Stimulated activated naive CD8-positive, alpha-beta T cell treated with anti-CD3 and anti-CD28 coated beads, Interleukin-15, Interleukin-2, amounts not matched to agents 100 ng/mL and 50 ng/mL, for 24 hours (primary cell): ENCODE measurements at regions not wholly inside any gene's neighbourhood (a gene's known extent, or its start where the extent isn't known, plus 50 kb on each side); places are given as distances from the start of the nearest gene placed in this dataset.
"Not testable (repeated sequence)": the region's sequence is repeated elsewhere in the genome, so short reads cannot be mapped to it uniquely, and the experiment has no call there.

Experiments used
- H3K27ac Mint-ChIP-seq: one replicate; pipeline ENCODE4 v1.8.0; 2021; ENCODE audit warnings: mild to moderate bottlenecking, mixed read lengths
- H3K27me3 Mint-ChIP-seq: one replicate; pipeline ENCODE4 v1.8.0; 2021; ENCODE audit warnings: mixed read lengths
- H3K36me3 Mint-ChIP-seq: one replicate; pipeline ENCODE4 v1.8.0; 2021; ENCODE audit warnings: low read depth, mixed read lengths
- H3K4me1 Mint-ChIP-seq: one replicate; pipeline ENCODE4 v1.8.0; 2021; ENCODE audit warnings: low read depth, mixed read lengths
- H3K4me3 Mint-ChIP-seq: one replicate; pipeline ENCODE4 v1.8.0; 2021; ENCODE audit warnings: mild to moderate bottlenecking, mixed read lengths
- H3K9me3 Mint-ChIP-seq: one replicate; pipeline ENCODE4 v1.8.0; 2021; ENCODE audit warnings: mixed read lengths

GRCh38 chr4:174066611-174067205, 216.8 kb downstream of the FBXO8 start:
- Mint-ChIP-seq H3K36me3 (no peaks in the 10 kb centered on the region), H3K27me3 (peaks cover 6% of the 10 kb centered on the region), H3K4me1 (no peaks in the 10 kb centered on the region), H3K9me3 (no peaks in the 10 kb centered on the region), H3K27ac (no peak overlapping the region), H3K4me3 (no peak overlapping the region)

- Mint-ChIP-seq H3K4me3 (no peak overlapping the region), H3K27me3 (peaks cover 4% of the 10 kb centered on the region), H3K36me3 (no peaks in the 10 kb centered on the region), H3K9me3 (no peaks in the 10 kb centered on the region), H3K27ac (no peak overlapping the region), H3K4me1 (no peaks in the 10 kb centered on the region)
These were observed 220.6 kb downstream of the FBXO8 start for GRCh38 chr4:174062831-174063230.

- H3K36me3 Mint-ChIP-seq, result no peaks in the 10 kb centered on the region
- H3K9me3 Mint-ChIP-seq, result no peaks in the 10 kb centered on the region
- H3K27ac Mint-ChIP-seq, result no peak overlapping the region
- no peaks in the 10 kb centered on the region for H3K27me3 Mint-ChIP-seq
- no peaks in the 10 kb centered on the region for H3K4me1 Mint-ChIP-seq
- no peak overlapping the region for H3K4me3 Mint-ChIP-seq
These were observed 222.4 kb downstream of the FBXO8 start for GRCh38 chr4:174061026-174061425.

GRCh38 chr4:174058846-174059245, 224.6 kb downstream of the FBXO8 start:
- Mint-ChIP-seq H3K27me3 (no peaks in the 10 kb centered on the region), H3K36me3 (no peaks in the 10 kb centered on the region)

GRCh38 chr4:174056959-174057358, 226.5 kb downstream of the FBXO8 start:
- no peaks in the 10 kb centered on the region for H3K4me1 Mint-ChIP-seq
- H3K4me3 Mint-ChIP-seq, result no peak overlapping the region
- no peaks in the 10 kb centered on the region for H3K36me3 Mint-ChIP-seq
- H3K9me3 Mint-ChIP-seq, result no peaks in the 10 kb centered on the region
- H3K27me3 Mint-ChIP-seq, result no peaks in the 10 kb centered on the region
- no peak overlapping the region for H3K27ac Mint-ChIP-seq

More at GRCh38 chr4:174058846-174059245, 224.6 kb downstream of the FBXO8 start:
- no peak overlapping the region for H3K4me3 Mint-ChIP-seq
- H3K27ac Mint-ChIP-seq, result no peak overlapping the region
- no peaks in the 10 kb centered on the region for H3K9me3 Mint-ChIP-seq
- H3K4me1 Mint-ChIP-seq, result no peaks in the 10 kb centered on the region

- no peaks in the 10 kb centered on the region for H3K9me3 Mint-ChIP-seq
- no peak overlapping the region for H3K27ac Mint-ChIP-seq
- no peaks in the 10 kb centered on the region for H3K4me1 Mint-ChIP-seq
- H3K4me3 Mint-ChIP-seq, result no peak overlapping the region
- no peaks in the 10 kb centered on the region for H3K36me3 Mint-ChIP-seq
- H3K27me3 Mint-ChIP-seq, result no peaks in the 10 kb centered on the region
These were observed 228.1 kb downstream of the FBXO8 start for GRCh38 chr4:174055344-174055743.

GRCh38 chr4:174053895-174054294, 229.6 kb downstream of the FBXO8 start:
- Mint-ChIP-seq H3K27ac (no peak overlapping the region), H3K4me1 (no peaks in the 10 kb centered on the region), H3K9me3 (no peaks in the 10 kb centered on the region), H3K27me3 (no peaks in the 10 kb centered on the region), H3K4me3 (no peak overlapping the region), H3K36me3 (no peaks in the 10 kb centered on the region)

GRCh38 chr4:174047363-174047762, 236.1 kb downstream of the FBXO8 start:
- H3K27ac Mint-ChIP-seq, result no peak overlapping the region
- no peaks in the 10 kb centered on the region for H3K4me1 Mint-ChIP-seq
- H3K27me3 Mint-ChIP-seq, result no peaks in the 10 kb centered on the region
- no peaks in the 10 kb centered on the region for H3K9me3 Mint-ChIP-seq
- H3K36me3 Mint-ChIP-seq, result no peaks in the 10 kb centered on the region
- no peak overlapping the region for H3K4me3 Mint-ChIP-seq

- H3K4me1 Mint-ChIP-seq, result not testable (repeated sequence)
These were observed 237.6 kb downstream of the FBXO8 start for GRCh38 chr4:174045829-174046228.

GRCh38 chr4:174045381-174045780, 238.1 kb downstream of the FBXO8 start:
- Mint-ChIP-seq H3K27ac (no peak overlapping the region), H3K9me3 (no peaks in the 10 kb centered on the region), H3K4me1 (no peaks in the 10 kb centered on the region), H3K4me3 (no peak overlapping the region), H3K27me3 (no peaks in the 10 kb centered on the region), H3K36me3 (no peaks in the 10 kb centered on the region)

More at GRCh38 chr4:174045829-174046228, 237.6 kb downstream of the FBXO8 start:
- H3K4me3 Mint-ChIP-seq, H3K27me3 Mint-ChIP-seq, H3K36me3 Mint-ChIP-seq, H3K9me3 Mint-ChIP-seq, H3K27ac Mint-ChIP-seq: not testable (repeated sequence)

- Mint-ChIP-seq H3K27ac (no peak overlapping the region), H3K36me3 (no peaks in the 10 kb centered on the region), H3K4me3 (no peak overlapping the region), H3K4me1 (no peaks in the 10 kb centered on the region), H3K9me3 (no peaks in the 10 kb centered on the region), H3K27me3 (peaks cover 3% of the 10 kb centered on the region)
These were observed 241.8 kb downstream of the FBXO8 start for GRCh38 chr4:174041555-174042105.

GRCh38 chr4:174040287-174040686, 243.2 kb downstream of the FBXO8 start:
- no peaks in the 10 kb centered on the region for H3K9me3 Mint-ChIP-seq
- no peak overlapping the region for H3K4me3 Mint-ChIP-seq
- H3K36me3 Mint-ChIP-seq, result no peaks in the 10 kb centered on the region
- H3K4me1 Mint-ChIP-seq, result no peaks in the 10 kb centered on the region
- H3K27me3 Mint-ChIP-seq, result peaks cover 3% of the 10 kb centered on the region
- H3K27ac Mint-ChIP-seq, result no peak overlapping the region

GRCh38 chr4:174038481-174038880, 245.0 kb downstream of the FBXO8 start:
- H3K36me3 Mint-ChIP-seq, result no peaks in the 10 kb centered on the region
- H3K27ac Mint-ChIP-seq, result no peak overlapping the region
- H3K9me3 Mint-ChIP-seq, result no peaks in the 10 kb centered on the region
- H3K4me3 Mint-ChIP-seq, result no peak overlapping the region
- peaks cover 3% of the 10 kb centered on the region for H3K27me3 Mint-ChIP-seq
- H3K4me1 Mint-ChIP-seq, result no peaks in the 10 kb centered on the region

GRCh38 chr4:174037631-174038030, 245.8 kb downstream of the FBXO8 start:
- Mint-ChIP-seq H3K27ac (no peak overlapping the region), H3K9me3 (no peaks in the 10 kb centered on the region), H3K4me1 (no peaks in the 10 kb centered on the region), H3K36me3 (no peaks in the 10 kb centered on the region), H3K27me3 (peaks cover 3% of the 10 kb centered on the region), H3K4me3 (no peak overlapping the region)

- Mint-ChIP-seq H3K9me3 (no peaks in the 10 kb centered on the region), H3K36me3 (no peaks in the 10 kb centered on the region), H3K4me3 (no peak overlapping the region)
These were observed 246.4 kb downstream of the FBXO8 start for GRCh38 chr4:174037049-174037448.

GRCh38 chr4:174036576-174036975, 246.9 kb downstream of the FBXO8 start:
- no peak overlapping the region for H3K4me3 Mint-ChIP-seq
- no peaks in the 10 kb centered on the region for H3K36me3 Mint-ChIP-seq
- H3K27me3 Mint-ChIP-seq, result peaks cover 3% of the 10 kb centered on the region
- no peak overlapping the region for H3K27ac Mint-ChIP-seq
- H3K9me3 Mint-ChIP-seq, result no peaks in the 10 kb centered on the region
- no peaks in the 10 kb centered on the region for H3K4me1 Mint-ChIP-seq

More at GRCh38 chr4:174037049-174037448, 246.4 kb downstream of the FBXO8 start:
- Mint-ChIP-seq H3K27ac (no peak overlapping the region), H3K27me3 (peaks cover 3% of the 10 kb centered on the region), H3K4me1 (no peaks in the 10 kb centered on the region)
